NOMO-1 (cell line): ENCODE measurements at regions not wholly inside any gene's neighbourhood (a gene's known extent, or its start where the extent isn't known, plus 50 kb on each side); places are given as distances from the start of the nearest gene placed in this dataset.
"Not testable (repeated sequence)": the region's sequence is repeated elsewhere in the genome, so short reads cannot be mapped to it uniquely, and the experiment has no call there.

Source experiments
- DNase-seq, 2 experiments: peaks; one replicate each; lab custom pipeline; 2025; ENCODE audit not compliant: unreplicated experiment in 2 of 2; lab: John Stamatoyannopoulos, UW

- no peak for DNase-seq
Observed at GRCh38 chr7:153510674-153511073, 541.5 kb upstream of the DPP6 start.

GRCh38 chr7:153514032-153514431 lies 538.2 kb upstream of the DPP6 start:
- DNase-seq: no peak

- DNase-seq: no peak
Observed at GRCh38 chr7:153515359-153515758, 536.8 kb upstream of the DPP6 start.

GRCh38 chr7:153518201-153518984 lies 533.8 kb upstream of the DPP6 start:
- no peak for DNase-seq

GRCh38 chr7:153521370-153521769 lies 530.8 kb upstream of the DPP6 start:
- DNase-seq: no peak

- no peak for DNase-seq
Observed at GRCh38 chr7:153522261-153522660, 529.9 kb upstream of the DPP6 start.

- DNase-seq: no peak
Observed at GRCh38 chr7:153523320-153524015, 528.7 kb upstream of the DPP6 start.

- DNase-seq: no peak
Observed at GRCh38 chr7:153524070-153524601, 528.1 kb upstream of the DPP6 start.

- no peak for DNase-seq
Observed at GRCh38 chr7:153529100-153529499, 523.1 kb upstream of the DPP6 start.

GRCh38 chr7:153529651-153530165 lies 522.5 kb upstream of the DPP6 start:
- no peak for DNase-seq

GRCh38 chr7:153530441-153530840 lies 521.8 kb upstream of the DPP6 start:
- no peak for DNase-seq

- no peak for DNase-seq
Observed at GRCh38 chr7:153532326-153532725, 519.9 kb upstream of the DPP6 start.

- no peak for DNase-seq
Observed at GRCh38 chr7:153537271-153537670, 514.9 kb upstream of the DPP6 start.

GRCh38 chr7:153541903-153542302 lies 510.3 kb upstream of the DPP6 start:
- DNase-seq: no peak

GRCh38 chr7:153543232-153543631 lies 509.0 kb upstream of the DPP6 start:
- DNase-seq: no peak

GRCh38 chr7:153550173-153550572 lies 502.0 kb upstream of the DPP6 start:
- DNase-seq: no peak

GRCh38 chr7:153564391-153564790 lies 487.8 kb upstream of the DPP6 start:
- DNase-seq: no peak

- no peak for DNase-seq
Observed at GRCh38 chr7:153566324-153566723, 485.9 kb upstream of the DPP6 start.

- DNase-seq: no peak
Observed at GRCh38 chr7:153567426-153567825, 484.8 kb upstream of the DPP6 start.

- not testable (repeated sequence) for DNase-seq
Observed at GRCh38 chr7:153569520-153569919, 482.7 kb upstream of the DPP6 start.

- DNase-seq: no peak
Observed at GRCh38 chr7:153576096-153576495, 476.1 kb upstream of the DPP6 start.

GRCh38 chr7:153581419-153581818 lies 470.8 kb upstream of the DPP6 start:
- DNase-seq: no peak
